ENCODE measurements at regions not wholly inside any gene's neighbourhood (a gene's known extent, or its start where the extent isn't known, plus 50 kb on each side); places are given as distances from the start of the nearest gene placed in this dataset.

DNA sequence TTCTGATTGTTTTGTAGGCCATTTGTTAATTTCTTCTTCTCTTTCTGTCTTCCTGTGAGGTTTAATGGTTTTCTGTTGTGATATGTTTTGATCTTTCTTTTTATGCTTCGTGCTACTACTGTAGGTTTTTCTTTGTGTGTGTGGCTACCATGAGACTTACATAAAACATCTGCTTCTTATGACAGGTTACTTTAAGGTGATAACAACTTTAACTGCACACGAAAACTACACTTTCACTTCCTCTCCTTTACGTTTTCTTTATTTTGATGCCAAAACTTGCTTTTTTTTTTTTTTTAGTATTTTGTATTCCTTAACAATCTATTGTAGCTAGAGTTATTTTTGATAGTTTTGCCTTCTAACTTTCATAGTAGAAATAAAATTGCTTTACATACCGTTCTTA lies 691.3 kb downstream of the TSN start:
- Histone ChIP-seq H3K27me3 (ENCODE audit: control insufficient read depth, insufficient read depth, low read length) (no peaks in the 10 kb centered on the region), H3K27ac (ENCODE audit: low read length) (no peak overlapping the region), H3K36me3 (ENCODE audit: control insufficient read depth, insufficient read depth, low read length) (no peaks in the 10 kb centered on the region), H3K4me1 (ENCODE audit: control insufficient read depth, insufficient read depth, low read length) (no peaks in the 10 kb centered on the region), H3K9me3 (ENCODE audit: control insufficient read depth, insufficient read depth, low read length) (no peaks in the 10 kb centered on the region), H3K4me3 (ENCODE audit: low read length) (no peak overlapping the region)
- intact Hi-C loops (cut with micrococcal nuclease): no loop called here
- no peaks in the 10 kb centered on the region for H3K36me3 Mint-ChIP-seq
- no peaks in the 10 kb centered on the region for H3K4me1 Mint-ChIP-seq
- 40% methylated on average over 1 of the region's 4 CpGs for WGBS (ENCODE audit: insufficient coverage)
- DNase-seq: no peak
- TF ChIP-seq, protein P1, sequence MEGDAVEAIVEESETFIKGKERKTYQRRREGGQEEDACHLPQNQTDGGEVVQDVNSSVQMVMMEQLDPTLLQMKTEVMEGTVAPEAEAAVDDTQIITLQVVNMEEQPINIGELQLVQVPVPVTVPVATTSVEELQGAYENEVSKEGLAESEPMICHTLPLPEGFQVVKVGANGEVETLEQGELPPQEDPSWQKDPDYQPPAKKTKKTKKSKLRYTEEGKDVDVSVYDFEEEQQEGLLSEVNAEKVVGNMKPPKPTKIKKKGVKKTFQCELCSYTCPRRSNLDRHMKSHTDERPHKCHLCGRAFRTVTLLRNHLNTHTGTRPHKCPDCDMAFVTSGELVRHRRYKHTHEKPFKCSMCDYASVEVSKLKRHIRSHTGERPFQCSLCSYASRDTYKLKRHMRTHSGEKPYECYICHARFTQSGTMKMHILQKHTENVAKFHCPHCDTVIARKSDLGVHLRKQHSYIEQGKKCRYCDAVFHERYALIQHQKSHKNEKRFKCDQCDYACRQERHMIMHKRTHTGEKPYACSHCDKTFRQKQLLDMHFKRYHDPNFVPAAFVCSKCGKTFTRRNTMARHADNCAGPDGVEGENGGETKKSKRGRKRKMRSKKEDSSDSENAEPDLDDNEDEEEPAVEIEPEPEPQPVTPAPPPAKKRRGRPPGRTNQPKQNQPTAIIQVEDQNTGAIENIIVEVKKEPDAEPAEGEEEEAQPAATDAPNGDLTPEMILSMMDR (IDR thresholded peaks at IDR 0.05): no peak
- no peak overlapping the region for H3K4me3 Mint-ChIP-seq
- no peak for ATAC-seq
- peaks cover 11 to 15% of the 10 kb centered on the region in 2 donors for H3K9me3 Mint-ChIP-seq
- no peak overlapping the region for H3K27ac Mint-ChIP-seq
- peaks cover 0 to 3% of the 10 kb centered on the region in 2 donors for H3K27me3 Mint-ChIP-seq (ENCODE audit: low read depth in 2 of 2)

DNA sequence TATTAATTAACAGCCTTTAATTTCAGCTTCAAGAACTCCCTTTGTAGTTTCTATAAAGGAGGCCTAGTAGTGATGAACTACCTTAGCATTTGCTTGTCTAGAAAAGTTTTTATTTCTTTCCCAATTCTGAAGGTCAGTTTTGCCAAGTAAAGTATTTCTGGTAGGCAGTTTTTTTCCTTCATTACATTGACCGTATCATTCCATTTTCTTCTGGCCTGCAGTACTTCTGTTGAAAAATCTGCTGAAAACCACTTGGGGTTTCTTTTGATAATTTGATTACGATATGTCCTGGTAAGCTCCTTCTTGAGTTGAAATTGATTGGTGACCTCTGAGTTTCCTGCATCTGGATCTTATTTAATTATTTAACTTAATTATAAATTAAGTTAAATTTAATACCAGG lies 691.8 kb downstream of the TSN start:
- Mint-ChIP-seq H3K4me3 (no peak overlapping the region), H3K36me3 (no peaks in the 10 kb centered on the region), H3K4me1 (no peaks in the 10 kb centered on the region), H3K9me3 (peaks cover 11 to 15% of the 10 kb centered on the region in 2 donors), H3K27me3 (ENCODE audit: low read depth in 2 of 2) (peaks cover 0 to 3% of the 10 kb centered on the region in 2 donors), H3K27ac (no peak overlapping the region)
- 86% methylated on average over 2 of the region's 2 CpGs for WGBS (ENCODE audit: insufficient coverage)
- Histone ChIP-seq H3K27me3 (ENCODE audit: control insufficient read depth, insufficient read depth, low read length) (no peaks in the 10 kb centered on the region), H3K9me3 (ENCODE audit: control insufficient read depth, insufficient read depth, low read length) (no peaks in the 10 kb centered on the region), H3K4me1 (ENCODE audit: control insufficient read depth, insufficient read depth, low read length) (no peaks in the 10 kb centered on the region), H3K36me3 (ENCODE audit: control insufficient read depth, insufficient read depth, low read length) (no peaks in the 10 kb centered on the region), H3K4me3 (ENCODE audit: low read length) (no peak overlapping the region), H3K27ac (ENCODE audit: low read length) (no peak overlapping the region)
- intact Hi-C loops (cut with micrococcal nuclease): no loop called here
- ATAC-seq (no peak), DNase-seq (no peak)
- TF ChIP-seq, protein P1 (IDR thresholded peaks at IDR 0.05): no peak

DNA sequence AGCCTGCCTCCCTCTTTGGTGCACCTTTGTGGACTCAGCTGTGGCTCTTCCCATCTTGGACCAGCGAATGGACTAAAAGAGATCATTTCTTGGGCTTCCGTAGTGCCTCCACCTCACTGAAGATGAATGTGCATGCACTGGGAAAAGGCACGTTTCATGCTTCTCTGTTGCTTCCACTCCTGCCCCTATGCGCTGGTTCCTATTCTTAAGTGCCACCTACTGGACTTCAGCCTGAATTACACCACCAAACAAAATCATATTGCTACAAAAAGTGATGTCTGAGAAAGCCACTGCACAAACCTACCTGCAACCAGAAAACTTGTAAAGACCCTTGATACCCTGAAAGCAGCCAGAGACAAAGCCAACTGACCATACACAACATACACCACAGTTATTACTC lies 695.6 kb downstream of the TSN start:
- intact Hi-C loops (cut with micrococcal nuclease): no loop called here
- no peak overlapping the region for H3K27ac ChIP-seq (ENCODE audit: low read length)
- Mint-ChIP-seq H3K4me3 (no peak overlapping the region), H3K9me3 (peaks cover 11 to 22% of the 10 kb centered on the region in 2 donors), H3K4me1 (no peaks in the 10 kb centered on the region), H3K27me3 (ENCODE audit: low read depth in 2 of 2) (peaks cover 0 to 3% of the 10 kb centered on the region in 2 donors), H3K36me3 (no peaks in the 10 kb centered on the region), H3K27ac (no peak overlapping the region)
- H3K9me3 ChIP-seq (ENCODE audit: control insufficient read depth, insufficient read depth, low read length): no peaks in the 10 kb centered on the region
- no peak overlapping the region for H3K4me3 ChIP-seq (ENCODE audit: low read length)
- 75% methylated on average over 4 of the region's 4 CpGs for WGBS (ENCODE audit: insufficient coverage)
- H3K27me3 ChIP-seq (ENCODE audit: control insufficient read depth, insufficient read depth, low read length): no peaks in the 10 kb centered on the region
- no peaks in the 10 kb centered on the region for H3K36me3 ChIP-seq (ENCODE audit: control insufficient read depth, insufficient read depth, low read length)
- TF ChIP-seq, protein P1 (IDR thresholded peaks at IDR 0.05): no peak
- no peaks in the 10 kb centered on the region for H3K4me1 ChIP-seq (ENCODE audit: control insufficient read depth, insufficient read depth, low read length)
- ATAC-seq: no peak
- no peak for DNase-seq

DNA sequence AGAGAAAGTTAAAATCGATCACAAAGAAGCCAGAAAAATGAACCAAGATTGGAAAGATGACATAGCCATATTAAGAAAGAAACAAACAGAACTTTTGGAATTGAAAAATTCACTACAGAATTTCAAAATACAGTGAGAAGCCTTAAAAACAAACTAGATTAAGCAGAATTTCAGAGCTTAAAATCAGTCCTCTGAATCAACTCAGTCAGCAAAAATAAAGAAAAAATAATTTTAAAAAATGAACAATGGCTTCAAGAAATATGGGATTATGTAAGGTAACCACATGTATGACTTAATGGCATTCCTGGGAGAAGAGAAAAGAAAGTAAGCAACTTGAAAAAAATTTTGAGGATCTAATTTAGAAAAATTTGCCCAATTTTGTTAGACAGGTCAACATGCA lies 696.2 kb downstream of the TSN start:
- intact Hi-C loops (cut with micrococcal nuclease): no loop called here
- H3K36me3 Mint-ChIP-seq: no peaks in the 10 kb centered on the region
- no peak overlapping the region for H3K27ac Mint-ChIP-seq
- H3K27me3 ChIP-seq (ENCODE audit: control insufficient read depth, insufficient read depth, low read length): no peaks in the 10 kb centered on the region
- peaks cover 0 to 3% of the 10 kb centered on the region in 2 donors for H3K27me3 Mint-ChIP-seq (ENCODE audit: low read depth in 2 of 2)
- H3K27ac ChIP-seq (ENCODE audit: low read length): no peak overlapping the region
- no peak overlapping the region for H3K4me3 Mint-ChIP-seq
- WGBS (ENCODE audit: insufficient coverage): no CpG with 5 or more reads among the region's 1 CpG
- TF ChIP-seq, protein P1 (IDR thresholded peaks at IDR 0.05): no peak
- no peaks in the 10 kb centered on the region for H3K36me3 ChIP-seq (ENCODE audit: control insufficient read depth, insufficient read depth, low read length)
- ATAC-seq: no peak
- H3K9me3 Mint-ChIP-seq: peaks cover 10 to 20% of the 10 kb centered on the region in 2 donors
- H3K9me3 ChIP-seq (ENCODE audit: control insufficient read depth, insufficient read depth, low read length): no peaks in the 10 kb centered on the region
- H3K4me1 ChIP-seq (ENCODE audit: control insufficient read depth, insufficient read depth, low read length): no peaks in the 10 kb centered on the region
- no peak overlapping the region for H3K4me3 ChIP-seq (ENCODE audit: low read length)
- no peaks in the 10 kb centered on the region for H3K4me1 Mint-ChIP-seq
- DNase-seq: no peak

All from natural killer cell (primary cell).